ENCODE measurements at regions not wholly inside any gene's neighbourhood (a gene's known extent, or its start where the extent isn't known, plus 50 kb on each side); places are given as distances from the start of the nearest gene placed in this dataset.

GRCh38 chr5:68749631-68750030, 344.2 kb upstream of the SLC30A5 start:
- Histone ChIP-seq H3K9me3 (replicated peaks; ENCODE audit: low read length) (no peaks in the 10 kb centered on the region), H3K4me2 (ENCODE audit: low read length) (no peak overlapping the region), H3K9ac (ENCODE audit: low read depth, low read length) (no peak overlapping the region), H3K4me1 (ENCODE audit: control insufficient read depth, insufficient read depth, low read length) (no peaks in the 10 kb centered on the region), H3K36me3 (ENCODE audit: insufficient read depth, low read length) (no peaks in the 10 kb centered on the region), H3K27me3 (ENCODE audit: control insufficient read depth, insufficient read depth, low read length) (peaks cover 5% of the 10 kb centered on the region), H3K4me3 (ENCODE audit: low read length) (no peak overlapping the region)

DNA sequence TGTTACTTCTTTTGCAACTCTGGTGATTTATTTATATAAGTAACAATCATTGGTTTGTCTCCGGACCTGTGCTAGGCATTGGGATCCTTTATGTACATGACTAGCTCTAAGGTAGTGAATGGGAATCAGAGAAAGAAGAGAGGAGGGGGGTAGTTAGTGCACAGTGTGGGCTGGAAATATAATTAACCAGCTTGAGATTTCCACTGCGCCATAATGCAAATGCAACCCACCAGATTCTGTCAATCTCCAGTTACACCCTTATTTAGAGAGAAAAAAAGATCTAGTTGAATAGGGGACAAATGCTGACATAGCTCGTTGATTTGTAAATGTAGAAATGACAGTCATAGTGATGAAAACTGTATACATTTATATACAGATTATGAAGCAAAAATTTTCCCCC, 342.2 kb upstream of the SLC30A5 start:
- Histone ChIP-seq H3K4me2 (ENCODE audit: low read length) (no peak overlapping the region), H3K36me3 (ENCODE audit: insufficient read depth, low read length) (no peaks in the 10 kb centered on the region), H3K9ac (ENCODE audit: low read depth, low read length) (no peak overlapping the region), H3K9me3 (replicated peaks; ENCODE audit: low read length) (no peaks in the 10 kb centered on the region), H3K4me3 (ENCODE audit: low read length) (no peak overlapping the region), H3K27me3 (ENCODE audit: control insufficient read depth, insufficient read depth, low read length) (peaks cover 13% of the 10 kb centered on the region), H3K4me1 (ENCODE audit: control insufficient read depth, insufficient read depth, low read length) (no peaks in the 10 kb centered on the region)

GRCh38 chr5:68754536-68754935, 339.3 kb upstream of the SLC30A5 start:
- H3K27me3 ChIP-seq (ENCODE audit: control insufficient read depth, insufficient read depth, low read length) = peaks cover 26% of the 10 kb centered on the region
- no peak overlapping the region for H3K4me3 ChIP-seq (ENCODE audit: low read length)
- H3K9ac ChIP-seq (ENCODE audit: low read depth, low read length) = no peak overlapping the region
- H3K9me3 ChIP-seq (replicated peaks; ENCODE audit: low read length) = no peaks in the 10 kb centered on the region
- no peaks in the 10 kb centered on the region for H3K36me3 ChIP-seq (ENCODE audit: insufficient read depth, low read length)
- no peak overlapping the region for H3K4me2 ChIP-seq (ENCODE audit: low read length)
- H3K4me1 ChIP-seq (ENCODE audit: control insufficient read depth, insufficient read depth, low read length) = no peaks in the 10 kb centered on the region

GRCh38 chr5:68755293-68755692, 338.5 kb upstream of the SLC30A5 start:
- Histone ChIP-seq H3K4me1 (ENCODE audit: control insufficient read depth, insufficient read depth, low read length) (no peaks in the 10 kb centered on the region), H3K27me3 (ENCODE audit: control insufficient read depth, insufficient read depth, low read length) (peaks cover 26% of the 10 kb centered on the region), H3K9me3 (replicated peaks; ENCODE audit: low read length) (no peaks in the 10 kb centered on the region), H3K36me3 (ENCODE audit: insufficient read depth, low read length) (no peaks in the 10 kb centered on the region), H3K4me2 (ENCODE audit: low read length) (no peak overlapping the region), H3K9ac (ENCODE audit: low read depth, low read length) (no peak overlapping the region), H3K4me3 (ENCODE audit: low read length) (no peak overlapping the region)

DNA sequence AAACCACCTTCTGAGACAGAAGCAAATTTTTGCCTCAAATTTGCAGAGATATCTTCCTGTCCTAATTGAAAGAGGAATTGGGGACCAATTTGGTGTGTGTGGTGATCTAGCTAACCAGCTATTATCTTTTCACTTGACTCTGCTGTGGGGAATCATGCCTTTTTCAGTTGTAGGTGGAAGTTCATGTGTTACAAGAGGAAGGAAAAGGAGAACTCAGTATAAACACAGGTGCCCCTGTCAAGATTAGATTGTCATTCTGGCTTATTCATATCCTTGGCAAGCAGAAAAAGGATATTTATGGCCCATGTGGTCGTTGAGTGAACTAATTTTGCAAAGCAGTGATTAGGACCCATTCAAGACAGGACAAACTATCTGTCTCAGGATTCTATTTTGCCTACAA, 336.8 kb upstream of the SLC30A5 start:
- Histone ChIP-seq H3K27me3 (ENCODE audit: control insufficient read depth, insufficient read depth, low read length) (peaks cover 26% of the 10 kb centered on the region), H3K9ac (ENCODE audit: low read depth, low read length) (no peak overlapping the region), H3K4me2 (ENCODE audit: low read length) (no peak overlapping the region), H3K36me3 (ENCODE audit: insufficient read depth, low read length) (no peaks in the 10 kb centered on the region), H3K9me3 (replicated peaks; ENCODE audit: low read length) (no peaks in the 10 kb centered on the region), H3K4me1 (ENCODE audit: control insufficient read depth, insufficient read depth, low read length) (no peaks in the 10 kb centered on the region), H3K4me3 (ENCODE audit: low read length) (no peak overlapping the region)

DNA sequence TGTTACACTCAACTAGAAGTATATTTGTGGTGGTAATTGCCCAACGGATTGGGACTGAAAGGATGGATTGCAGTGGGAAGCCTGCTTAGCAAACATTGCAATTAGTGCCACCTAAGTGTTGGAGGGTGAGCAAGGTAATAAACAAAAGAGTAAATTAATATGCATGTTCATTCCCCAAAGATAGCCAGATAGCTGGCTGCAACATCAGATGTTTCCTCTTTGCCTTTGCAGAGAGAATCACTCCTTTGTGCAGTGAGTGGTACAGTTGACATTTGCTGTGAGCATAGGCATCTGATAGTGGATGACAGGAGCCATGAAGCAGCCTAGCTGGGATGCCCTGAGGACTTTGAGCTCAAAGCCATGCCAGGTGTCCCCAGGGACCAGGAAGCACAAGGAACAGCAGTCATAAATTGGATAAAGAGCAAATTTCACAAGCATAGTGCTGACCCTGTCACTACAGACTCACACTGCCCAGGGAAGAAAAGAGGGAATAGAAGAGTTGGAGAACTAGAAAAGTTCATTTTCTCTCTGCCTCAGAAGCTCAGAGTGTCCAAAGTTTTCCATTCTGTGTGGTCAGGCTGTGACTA, 336.1 kb upstream of the SLC30A5 start:
- no peaks in the 10 kb centered on the region for H3K9me3 ChIP-seq (replicated peaks; ENCODE audit: low read length)
- no peaks in the 10 kb centered on the region for H3K36me3 ChIP-seq (ENCODE audit: insufficient read depth, low read length)
- H3K4me2 ChIP-seq (ENCODE audit: low read length) = no peak overlapping the region
- no peak overlapping the region for H3K4me3 ChIP-seq (ENCODE audit: low read length)
- H3K27me3 ChIP-seq (ENCODE audit: control insufficient read depth, insufficient read depth, low read length) = peaks cover 26% of the 10 kb centered on the region
- H3K4me1 ChIP-seq (ENCODE audit: control insufficient read depth, insufficient read depth, low read length) = no peaks in the 10 kb centered on the region
- H3K9ac ChIP-seq (ENCODE audit: low read depth, low read length) = no peak overlapping the region

DNA sequence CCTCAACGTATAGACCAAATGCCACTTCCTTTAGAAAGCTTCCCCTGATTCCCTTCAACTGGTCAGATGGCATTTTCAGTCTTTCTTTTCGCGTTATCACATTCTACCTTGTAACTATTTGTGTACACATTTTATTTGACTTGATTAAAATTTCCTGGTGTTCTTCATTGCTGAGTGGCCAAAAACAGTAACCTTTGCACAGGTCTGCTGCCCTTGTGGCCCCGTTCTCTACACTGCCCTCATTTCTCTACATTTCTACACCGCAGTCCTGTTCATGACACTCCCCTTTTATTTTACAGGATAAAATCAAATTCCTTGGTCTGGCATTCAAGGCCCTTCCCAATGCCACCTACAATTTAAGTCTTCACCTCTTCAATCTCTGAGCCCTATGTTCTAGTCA, 334.2 kb upstream of the SLC30A5 start:
- no peak overlapping the region for H3K4me3 ChIP-seq (ENCODE audit: low read length)
- H3K4me2 ChIP-seq (ENCODE audit: low read length) = no peak overlapping the region
- no peaks in the 10 kb centered on the region for H3K36me3 ChIP-seq (ENCODE audit: insufficient read depth, low read length)
- H3K4me1 ChIP-seq (ENCODE audit: control insufficient read depth, insufficient read depth, low read length) = no peaks in the 10 kb centered on the region
- H3K9ac ChIP-seq (ENCODE audit: low read depth, low read length) = no peak overlapping the region
- H3K9me3 ChIP-seq (replicated peaks; ENCODE audit: low read length) = no peaks in the 10 kb centered on the region
- H3K27me3 ChIP-seq (ENCODE audit: control insufficient read depth, insufficient read depth, low read length) = peaks cover 21% of the 10 kb centered on the region

GRCh38 chr5:68762201-68762600, 331.6 kb upstream of the SLC30A5 start:
- Histone ChIP-seq H3K9ac (ENCODE audit: low read depth, low read length) (no peak overlapping the region), H3K4me2 (ENCODE audit: low read length) (no peak overlapping the region), H3K27me3 (ENCODE audit: control insufficient read depth, insufficient read depth, low read length) (peaks cover 13% of the 10 kb centered on the region), H3K9me3 (replicated peaks; ENCODE audit: low read length) (no peaks in the 10 kb centered on the region), H3K4me3 (ENCODE audit: low read length) (no peak overlapping the region), H3K4me1 (ENCODE audit: control insufficient read depth, insufficient read depth, low read length) (no peaks in the 10 kb centered on the region), H3K36me3 (ENCODE audit: insufficient read depth, low read length) (no peaks in the 10 kb centered on the region)

DNA sequence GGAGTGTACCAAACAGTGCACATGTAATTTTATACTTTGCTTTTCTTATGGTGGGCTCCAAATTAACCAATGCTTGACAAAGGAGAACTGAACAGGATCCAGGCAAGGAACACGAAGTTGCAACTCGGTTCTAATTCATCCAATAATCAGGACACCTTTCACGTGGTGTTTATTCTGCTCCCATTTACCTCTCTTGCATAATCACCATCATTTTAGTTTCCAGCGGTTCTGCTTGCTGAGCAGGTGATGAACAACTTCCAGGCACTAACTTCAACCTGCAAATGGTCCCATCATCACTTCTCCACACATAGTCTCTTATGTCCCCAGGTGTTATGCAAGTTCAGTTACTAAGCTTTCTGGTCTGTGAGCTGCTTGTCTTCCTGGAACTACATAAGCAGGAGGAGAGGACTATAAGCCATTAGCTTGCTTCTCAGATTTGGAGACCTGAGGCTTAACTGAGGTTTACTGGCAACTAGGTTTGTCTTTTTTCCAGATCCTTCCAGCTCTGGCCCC, 326.8 kb upstream of the SLC30A5 start:
- H3K27me3 ChIP-seq (ENCODE audit: control insufficient read depth, insufficient read depth, low read length) = peaks cover 10% of the 10 kb centered on the region
- no peaks in the 10 kb centered on the region for H3K9me3 ChIP-seq (replicated peaks; ENCODE audit: low read length)
- no peak overlapping the region for H3K4me2 ChIP-seq (ENCODE audit: low read length)
- no peaks in the 10 kb centered on the region for H3K4me1 ChIP-seq (ENCODE audit: control insufficient read depth, insufficient read depth, low read length)
- no peaks in the 10 kb centered on the region for H3K36me3 ChIP-seq (ENCODE audit: insufficient read depth, low read length)
- H3K9ac ChIP-seq (ENCODE audit: low read depth, low read length) = no peak overlapping the region
- H3K4me3 ChIP-seq (ENCODE audit: low read length) = no peak overlapping the region

DNA sequence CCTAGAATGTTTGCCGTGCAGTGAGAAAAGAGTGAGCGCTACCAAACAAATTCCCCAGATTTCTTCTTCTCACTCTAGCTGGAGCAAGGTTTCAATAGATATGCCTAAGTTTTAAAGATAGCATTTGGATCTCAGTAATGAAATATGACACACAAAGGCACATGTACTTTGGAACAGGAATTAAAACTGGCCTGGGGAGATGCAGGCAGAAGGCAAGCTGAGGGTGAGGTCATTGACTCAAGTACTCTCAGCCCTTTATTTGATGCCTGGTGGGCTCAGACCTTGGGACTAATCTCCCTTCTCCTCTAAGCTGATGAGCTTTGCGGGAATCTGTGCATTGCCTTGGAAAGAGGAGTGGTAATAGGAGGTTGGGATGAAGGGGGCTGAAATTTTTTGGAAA, 323.3 kb upstream of the SLC30A5 start:
- H3K36me3 ChIP-seq (ENCODE audit: insufficient read depth, low read length) = no peaks in the 10 kb centered on the region
- no peak overlapping the region for H3K4me2 ChIP-seq (ENCODE audit: low read length)
- H3K4me3 ChIP-seq (ENCODE audit: low read length) = no peak overlapping the region
- no peaks in the 10 kb centered on the region for H3K4me1 ChIP-seq (ENCODE audit: control insufficient read depth, insufficient read depth, low read length)
- H3K9ac ChIP-seq (ENCODE audit: low read depth, low read length) = no peak overlapping the region
- H3K27me3 ChIP-seq (ENCODE audit: control insufficient read depth, insufficient read depth, low read length) = peaks cover 10% of the 10 kb centered on the region
- H3K9me3 ChIP-seq (replicated peaks; ENCODE audit: low read length) = no peaks in the 10 kb centered on the region

DNA sequence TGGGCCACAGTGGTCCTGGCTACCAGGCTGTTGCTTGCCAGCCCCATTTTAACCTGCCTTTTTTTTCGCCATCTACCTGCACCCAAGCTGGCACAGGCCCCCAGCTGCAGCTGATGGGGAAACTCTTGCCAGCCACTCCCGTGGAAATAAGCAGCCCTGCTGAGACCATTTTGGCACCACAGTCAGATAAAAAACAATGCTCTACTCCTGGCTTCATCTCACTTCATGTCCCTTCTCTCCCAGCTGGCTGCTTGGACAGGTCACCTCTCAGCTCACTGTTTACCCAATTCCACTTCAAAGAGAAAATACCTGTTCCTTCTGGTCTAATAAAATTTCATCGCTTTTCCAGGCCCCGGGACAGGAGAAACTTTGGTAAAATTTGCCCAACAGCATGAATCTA, 322.6 kb upstream of the SLC30A5 start:
- Histone ChIP-seq H3K4me2 (ENCODE audit: low read length) (no peak overlapping the region), H3K27me3 (ENCODE audit: control insufficient read depth, insufficient read depth, low read length) (peaks cover 10% of the 10 kb centered on the region), H3K9ac (ENCODE audit: low read depth, low read length) (no peak overlapping the region), H3K36me3 (ENCODE audit: insufficient read depth, low read length) (no peaks in the 10 kb centered on the region), H3K4me3 (ENCODE audit: low read length) (no peak overlapping the region), H3K9me3 (replicated peaks; ENCODE audit: low read length) (no peaks in the 10 kb centered on the region), H3K4me1 (ENCODE audit: control insufficient read depth, insufficient read depth, low read length) (no peaks in the 10 kb centered on the region)

GRCh38 chr5:68771732-68772131, 322.1 kb upstream of the SLC30A5 start:
- no peaks in the 10 kb centered on the region for H3K9me3 ChIP-seq (replicated peaks; ENCODE audit: low read length)
- H3K4me3 ChIP-seq (ENCODE audit: low read length) = no peak overlapping the region
- H3K27me3 ChIP-seq (ENCODE audit: control insufficient read depth, insufficient read depth, low read length) = peaks cover 10% of the 10 kb centered on the region
- no peaks in the 10 kb centered on the region for H3K36me3 ChIP-seq (ENCODE audit: insufficient read depth, low read length)
- no peak overlapping the region for H3K4me2 ChIP-seq (ENCODE audit: low read length)
- no peaks in the 10 kb centered on the region for H3K4me1 ChIP-seq (ENCODE audit: control insufficient read depth, insufficient read depth, low read length)
- H3K9ac ChIP-seq (ENCODE audit: low read depth, low read length) = no peak overlapping the region

Data from skeletal muscle satellite cell (primary cell).